ENCODE measurements at regions not wholly inside any gene's neighbourhood (a gene's known extent, or its start where the extent isn't known, plus 50 kb on each side); places are given as distances from the start of the nearest gene placed in this dataset.

- TF ChIP-seq FOXM1 (IDR thresholded peaks at IDR 0.05; ENCODE audit: borderline replicate concordance, low read depth) (no peak), RAD21 (IDR thresholded peaks at IDR 0.05; ENCODE audit: low read depth) (no peak), TCF12 (IDR thresholded peaks at IDR 0.05; ENCODE audit: low read depth) (no peak), MAX (IDR thresholded peaks at IDR 0.05) (no peak), USF1 (IDR thresholded peaks at IDR 0.05) (no peak), REST (IDR thresholded peaks at IDR 0.05; ENCODE audit: low read depth) (no peak), ZBTB7A (IDR thresholded peaks at IDR 0.05; ENCODE audit: low read depth) (no peak), CEBPB (IDR thresholded peaks at IDR 0.05) (no peak), EGR1 (IDR thresholded peaks at IDR 0.05) (no peak), EP300 (IDR thresholded peaks at IDR 0.05; ENCODE audit: borderline replicate concordance) (no peak), TAF1 (IDR thresholded peaks at IDR 0.05; ENCODE audit: low read depth) (no peak)
These were observed 949.0 kb upstream of the SEMA6D start for GRCh38 chr15:46768287-46768686.

GRCh38 chr15:46773016-46773415 is 944.3 kb upstream of the SEMA6D start:
- TF ChIP-seq ZBTB7A (IDR thresholded peaks at IDR 0.05; ENCODE audit: low read depth) (no peak), YY1 (IDR thresholded peaks at IDR 0.05; ENCODE audit: low read depth) (no peak), TAF1 (IDR thresholded peaks at IDR 0.05; ENCODE audit: low read depth) (no peak), USF1 (IDR thresholded peaks at IDR 0.05) (no peak), NFIC (IDR thresholded peaks at IDR 0.05) (no peak), REST (IDR thresholded peaks at IDR 0.05; ENCODE audit: low read depth) (no peak), MAX (IDR thresholded peaks at IDR 0.05) (no peak), TCF12 (IDR thresholded peaks at IDR 0.05; ENCODE audit: low read depth) (no peak), TEAD4 (IDR thresholded peaks at IDR 0.05) (no peak), CREB1 (IDR thresholded peaks at IDR 0.05; ENCODE audit: low read depth) (no peak), FOXM1 (IDR thresholded peaks at IDR 0.05; ENCODE audit: borderline replicate concordance, low read depth) (no peak), RAD21 (IDR thresholded peaks at IDR 0.05; ENCODE audit: low read depth) (no peak), CEBPB (IDR thresholded peaks at IDR 0.05) (no peak), EP300 (IDR thresholded peaks at IDR 0.05; ENCODE audit: borderline replicate concordance) (no peak), EGR1 (IDR thresholded peaks at IDR 0.05) (no peak)

GRCh38 chr15:46778876-46779275 is 938.4 kb upstream of the SEMA6D start:
- TF ChIP-seq TCF12 (IDR thresholded peaks at IDR 0.05; ENCODE audit: low read depth) (no peak), EP300 (IDR thresholded peaks at IDR 0.05; ENCODE audit: borderline replicate concordance) (no peak), CREB1 (IDR thresholded peaks at IDR 0.05; ENCODE audit: low read depth) (no peak), YY1 (IDR thresholded peaks at IDR 0.05; ENCODE audit: low read depth) (no peak), RAD21 (IDR thresholded peaks at IDR 0.05; ENCODE audit: low read depth) (no peak), FOXM1 (IDR thresholded peaks at IDR 0.05; ENCODE audit: borderline replicate concordance, low read depth) (no peak), REST (IDR thresholded peaks at IDR 0.05; ENCODE audit: low read depth) (no peak), CEBPB (IDR thresholded peaks at IDR 0.05) (no peak), USF1 (IDR thresholded peaks at IDR 0.05) (no peak), MAX (IDR thresholded peaks at IDR 0.05) (no peak), NFIC (IDR thresholded peaks at IDR 0.05) (no peak), ZBTB7A (IDR thresholded peaks at IDR 0.05; ENCODE audit: low read depth) (no peak), EGR1 (IDR thresholded peaks at IDR 0.05) (no peak), TAF1 (IDR thresholded peaks at IDR 0.05; ENCODE audit: low read depth) (no peak), TEAD4 (IDR thresholded peaks at IDR 0.05) (no peak)
